NK-92 treated with Interleukin-12 subunit alpha and Interleukin-12 subunit beta, amount 100 ng/mL, for 24 hours (cell line): ENCODE measurements at regions not wholly inside any gene's neighbourhood (a gene's known extent, or its start where the extent isn't known, plus 50 kb on each side); places are given as distances from the start of the nearest gene placed in this dataset.

Source experiments
- DNase-seq: peaks from one replicate; lab custom pipeline; 2025; lab: John Stamatoyannopoulos, UW

DNA sequence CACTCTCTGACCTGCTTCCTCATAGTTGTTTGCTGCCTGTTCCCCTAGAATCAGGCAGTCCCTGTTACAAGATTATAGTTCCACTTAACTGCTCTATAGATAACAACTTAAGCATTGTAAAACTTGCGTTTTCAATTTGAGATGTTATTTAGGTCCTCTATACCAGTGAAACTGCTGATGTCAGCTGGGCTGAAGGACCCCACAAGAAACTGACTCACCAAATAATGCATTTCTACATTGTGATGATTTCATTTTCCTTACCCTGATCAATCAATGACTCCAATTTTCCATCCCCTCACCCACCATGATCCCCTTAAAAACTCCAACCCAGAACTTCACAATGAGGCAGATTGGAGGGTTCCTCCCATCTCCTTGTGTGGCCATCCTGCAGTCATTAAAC, 280.7 kb downstream of the SLITRK1 start:
- DNase-seq = no peak

DNA sequence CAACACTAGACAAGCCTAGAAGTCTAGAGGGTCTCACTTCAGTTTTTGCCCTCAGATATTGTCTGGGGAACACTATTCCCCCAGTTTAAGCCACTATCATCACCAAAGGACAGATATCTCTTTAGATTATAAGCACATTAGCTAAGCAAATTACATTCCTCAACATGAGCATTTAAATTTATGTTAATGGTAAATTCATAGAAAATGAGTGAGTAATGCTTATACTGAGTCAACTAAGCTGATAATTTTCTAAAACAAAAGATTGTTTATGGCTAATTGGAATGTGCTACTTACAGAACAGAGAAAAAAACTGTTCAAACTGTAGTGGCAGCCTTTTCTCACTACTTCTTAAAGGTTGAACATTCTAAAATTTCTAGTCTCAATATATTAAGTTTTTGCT, 290.2 kb downstream of the SLITRK1 start:
- no peak for DNase-seq

DNA sequence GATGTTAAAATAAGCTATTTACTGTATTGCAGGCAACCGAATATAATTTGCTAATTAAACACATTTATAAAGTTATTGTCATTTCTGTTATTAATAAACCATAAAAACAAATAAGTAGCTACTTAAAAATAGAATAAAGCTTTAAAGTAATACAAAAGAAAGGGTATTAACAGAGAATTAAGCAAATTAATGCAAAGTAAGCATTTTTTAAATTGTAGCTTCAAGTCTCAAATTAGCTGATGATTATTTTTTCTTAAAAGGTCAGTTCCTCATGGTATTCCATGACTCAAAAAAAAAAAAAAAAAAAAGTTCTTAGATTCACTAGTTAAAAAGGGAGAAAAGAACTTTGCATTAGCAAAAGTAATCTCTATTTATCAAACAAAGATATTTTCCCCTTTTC, 292.5 kb downstream of the SLITRK1 start:
- no peak for DNase-seq

DNA sequence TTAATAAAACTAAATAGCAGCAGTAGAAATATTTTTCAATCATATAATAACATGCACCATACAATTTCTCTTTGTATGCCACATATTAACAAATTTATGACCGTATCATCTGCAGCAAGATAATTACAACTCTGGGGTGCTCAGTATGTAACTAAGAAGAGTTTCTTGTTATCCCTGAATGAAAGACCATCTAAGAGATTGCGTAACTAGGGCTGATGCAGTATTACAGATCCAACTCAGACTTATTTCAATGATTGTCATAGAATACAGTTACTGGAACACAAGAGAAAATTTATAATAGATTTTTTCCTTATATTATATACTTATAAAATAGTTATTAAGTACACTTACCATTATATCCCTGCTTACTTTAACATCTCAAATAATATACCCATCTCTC, 305.1 kb downstream of the SLITRK1 start:
- no peak for DNase-seq

DNA sequence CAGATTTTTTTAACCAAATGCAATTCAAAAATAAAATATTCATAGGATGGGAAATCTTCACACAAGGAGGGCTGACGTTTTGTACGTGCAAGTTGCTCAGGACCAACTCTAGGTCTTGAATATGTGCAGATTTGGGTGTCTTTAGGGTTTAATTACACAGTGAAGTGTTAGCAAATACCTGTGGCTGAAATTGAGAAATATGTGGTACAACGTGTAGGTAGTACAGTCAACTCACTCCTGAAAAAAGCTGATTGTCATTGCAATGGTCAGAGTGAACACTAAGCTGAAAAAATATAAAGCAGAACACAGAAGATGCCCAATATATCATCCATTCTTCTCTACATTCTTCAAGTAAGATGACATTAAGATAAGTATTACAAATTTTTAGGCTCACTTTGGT, 314.3 kb downstream of the SLITRK1 start:
- DNase-seq = no peak

DNA sequence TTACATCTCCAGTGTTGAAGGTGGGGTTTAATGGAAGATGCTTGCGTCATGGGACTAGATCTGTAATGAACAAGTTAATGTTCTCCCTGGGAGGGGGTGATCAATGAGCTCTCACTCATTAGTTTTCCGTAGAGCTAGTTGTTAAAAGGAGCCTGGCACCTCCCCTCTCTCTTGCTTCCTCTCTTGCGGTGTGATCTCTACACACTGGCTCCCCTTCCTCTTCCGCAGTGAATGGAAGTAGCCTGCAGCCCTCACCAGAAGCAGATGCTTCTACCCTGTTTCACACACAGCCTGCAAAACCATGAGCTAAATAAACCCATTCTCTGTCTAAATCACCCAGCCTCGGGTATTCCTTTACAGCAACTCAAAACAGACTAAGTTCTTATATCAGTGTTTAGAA, 318.8 kb downstream of the SLITRK1 start:
- no peak for DNase-seq

DNA sequence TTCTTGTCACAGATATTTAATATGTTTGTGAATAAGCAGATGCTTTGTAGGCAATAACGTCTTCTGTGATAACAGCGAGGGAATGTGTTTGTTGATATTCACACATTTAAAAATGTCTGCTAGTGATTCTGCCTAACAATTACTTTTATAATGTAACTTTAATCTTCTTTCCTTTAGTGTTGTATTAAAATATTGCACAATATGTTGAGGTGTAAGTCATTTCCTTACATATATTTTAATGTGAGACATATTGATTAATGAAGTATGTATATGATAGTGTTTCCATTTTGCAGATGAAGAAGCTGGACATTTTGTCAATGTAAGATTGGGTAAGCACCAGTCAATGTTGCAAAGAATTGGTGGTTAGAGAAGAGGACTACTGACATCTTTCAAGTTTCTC, 324.4 kb downstream of the SLITRK1 start:
- DNase-seq = no peak

DNA sequence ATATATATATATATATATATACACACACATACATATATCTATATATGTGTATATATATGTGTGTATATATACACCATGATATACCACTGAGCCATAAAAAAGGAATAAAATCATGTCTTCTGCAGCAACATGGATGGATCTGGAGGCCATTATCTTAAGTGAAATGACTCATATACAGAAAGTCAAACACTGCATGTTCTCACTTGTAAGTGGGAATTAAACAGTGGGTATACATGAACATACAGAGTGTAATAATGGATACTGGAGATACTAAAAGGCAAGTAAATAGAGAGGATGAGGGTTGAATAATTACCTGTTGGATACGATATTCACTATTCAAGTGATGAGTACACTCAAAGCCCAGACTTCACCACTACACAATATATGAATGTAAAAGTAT, 332.6 kb downstream of the SLITRK1 start:
- no peak for DNase-seq

GRCh38 chr13:83547043-83547442, 335.2 kb downstream of the SLITRK1 start:
- no peak for DNase-seq

GRCh38 chr13:83546476-83546875, 335.8 kb downstream of the SLITRK1 start:
- no peak for DNase-seq

- DNase-seq = no peak
These were observed 343.6 kb downstream of the SLITRK1 start for GRCh38 chr13:83538636-83539035.

DNA sequence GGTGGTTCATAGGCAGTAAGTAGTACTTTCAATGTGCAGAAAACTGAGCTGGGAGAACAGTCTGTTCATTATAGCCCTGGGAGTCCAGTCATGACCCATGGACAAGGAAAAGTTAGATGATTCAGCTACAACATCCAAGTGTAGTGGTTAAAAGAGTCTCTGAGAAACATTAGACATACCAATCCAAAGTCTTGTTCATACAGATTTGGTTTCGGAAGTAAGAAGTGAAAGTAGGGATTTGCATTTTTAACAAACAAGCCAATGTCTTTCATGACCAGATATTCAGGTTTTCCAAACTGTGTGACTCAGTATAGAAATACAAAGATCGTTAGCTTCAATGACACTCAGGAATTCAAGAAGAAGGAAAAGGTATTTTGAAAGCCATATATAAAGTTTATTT, 345.3 kb downstream of the SLITRK1 start:
- no peak for DNase-seq

GRCh38 chr13:83536153-83536552, 346.1 kb downstream of the SLITRK1 start:
- no peak for DNase-seq

- DNase-seq = no peak
These were observed 349.5 kb downstream of the SLITRK1 start for GRCh38 chr13:83532809-83533208.

DNA sequence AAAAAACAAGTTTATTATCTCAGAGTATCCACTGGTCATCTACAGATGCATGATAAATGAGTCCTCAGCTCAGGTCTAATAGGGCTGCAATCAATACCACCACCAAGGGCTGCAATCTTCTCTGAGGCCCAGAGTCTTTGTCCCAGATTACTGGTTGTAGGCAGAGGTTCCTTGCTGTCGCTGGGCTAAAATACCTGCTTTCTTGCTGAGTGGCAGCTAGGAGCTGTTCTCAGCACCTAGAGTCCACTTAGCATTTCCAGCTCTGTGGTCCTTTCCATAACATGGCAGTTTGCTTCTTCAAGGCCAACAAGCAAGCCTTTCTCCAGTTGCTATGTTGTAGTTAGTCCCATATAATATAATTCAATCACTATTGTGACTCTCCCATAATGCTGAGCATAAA, 351.3 kb downstream of the SLITRK1 start:
- no peak for DNase-seq

GRCh38 chr13:83516781-83517180, 365.5 kb downstream of the SLITRK1 start:
- DNase-seq = no peak

DNA sequence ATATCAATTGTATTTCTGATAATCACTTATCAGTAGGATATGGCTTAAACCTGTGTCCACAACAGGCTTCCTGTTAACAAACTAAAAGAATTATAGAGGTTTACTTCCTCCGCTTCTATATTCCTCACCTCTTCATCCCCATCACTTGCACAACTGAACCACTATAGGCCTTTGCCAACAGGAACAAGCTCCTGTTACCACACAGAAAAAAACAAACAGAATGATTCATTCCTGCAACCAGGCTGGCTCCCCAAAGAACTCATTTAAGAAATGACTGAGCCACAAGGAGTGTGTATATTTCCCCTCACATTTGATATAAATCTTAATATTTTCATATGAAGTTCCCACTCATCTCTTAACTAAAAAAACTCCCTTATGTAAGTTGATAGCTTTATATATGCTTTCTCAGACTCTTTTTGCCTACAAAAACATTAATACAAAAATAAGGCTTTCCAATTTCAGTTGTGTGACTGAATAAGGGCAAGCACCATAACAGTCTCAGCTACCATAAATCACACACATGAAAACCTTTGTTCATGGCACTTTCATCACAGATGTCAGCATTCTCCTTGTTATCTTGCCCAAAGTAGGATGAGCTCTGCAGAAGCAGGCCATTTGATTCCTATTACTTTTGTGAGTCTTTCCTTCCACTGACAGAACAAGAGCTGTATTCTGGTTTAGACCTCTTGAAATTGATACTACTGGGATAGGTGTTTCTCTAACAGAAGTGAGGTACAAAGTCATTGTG, 366.8 kb downstream of the SLITRK1 start:
- DNase-seq = no peak

- DNase-seq = no peak
These were observed 373.4 kb downstream of the SLITRK1 start for GRCh38 chr13:83508771-83509301.

DNA sequence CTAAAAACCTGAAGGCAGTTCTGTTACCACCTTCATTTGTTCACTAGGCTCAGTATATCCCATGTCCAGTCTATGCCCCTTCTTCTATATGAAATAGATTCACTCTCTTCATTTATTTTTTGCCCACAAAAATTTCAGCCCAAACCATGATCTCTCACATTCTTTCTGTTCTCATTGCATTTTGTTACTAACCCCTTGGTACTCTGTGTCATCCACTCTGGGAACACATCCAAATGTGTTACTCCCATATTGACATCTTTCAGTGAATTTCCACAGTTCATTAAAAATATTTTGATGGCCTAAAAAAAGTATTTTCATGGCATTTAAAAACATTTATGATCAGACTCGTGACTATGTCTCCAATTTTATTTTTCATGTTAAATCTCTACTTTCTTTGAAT, 378.9 kb downstream of the SLITRK1 start:
- DNase-seq = no peak

DNA sequence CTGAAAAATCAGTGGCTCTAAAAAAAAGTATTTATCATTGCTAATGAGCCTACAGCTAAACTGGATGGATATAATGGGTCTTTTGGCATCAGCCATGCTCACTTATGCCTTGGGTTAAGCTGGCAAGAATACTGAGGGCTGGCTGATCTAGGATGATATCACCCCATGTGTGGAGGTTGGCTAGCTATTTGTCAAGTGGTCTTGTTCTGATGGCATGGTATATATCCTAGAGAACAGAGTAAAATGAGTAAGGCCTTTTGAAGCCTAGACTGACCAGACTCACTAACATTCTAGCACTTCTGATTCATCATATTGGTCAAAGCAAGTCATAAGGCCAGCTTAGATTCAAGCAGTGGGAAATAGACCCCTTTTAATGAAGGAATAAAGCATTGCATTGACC, 383.0 kb downstream of the SLITRK1 start:
- DNase-seq = no peak

GRCh38 chr13:83498481-83499190, 383.6 kb downstream of the SLITRK1 start:
- no peak for DNase-seq

GRCh38 chr13:83498045-83498444, 384.2 kb downstream of the SLITRK1 start:
- no peak for DNase-seq

GRCh38 chr13:83496501-83496900, 385.8 kb downstream of the SLITRK1 start:
- no peak for DNase-seq

GRCh38 chr13:83485101-83485500, 397.2 kb downstream of the SLITRK1 start:
- DNase-seq = no peak
